Esophagus muscularis mucosa (tissue), 4 donors: ENCODE measurements at regions not wholly inside any gene's neighbourhood (a gene's known extent, or its start where the extent isn't known, plus 50 kb on each side); places are given as distances from the start of the nearest gene placed in this dataset.
"Not testable (repeated sequence)": the region's sequence is repeated elsewhere in the genome, so short reads cannot be mapped to it uniquely, and the experiment has no call there.

Experiments used
- EP300 ChIP-seq: sonication (generic); formaldehyde crosslinking; IDR thresholded peaks from one replicate; pipeline ENCODE4 v1.6.1; 2017; ENCODE audit warnings: antibody characterized with exemption
- POLR2A ChIP-seq: fragments of 450-650 bp; IDR thresholded peaks from one replicate; pipeline ENCODE4 v1.6.1; 2017; ENCODE audit warnings: antibody characterized with exemption, moderate library complexity, mild to moderate bottlenecking, low read depth
- POLR2AphosphoS5 ChIP-seq, 2 donors: sonication (generic); formaldehyde crosslinking; IDR thresholded peaks; one replicate each; pipeline ENCODE4 v1.6.1; 2017; ENCODE audit warnings: antibody characterized with exemption in 2 of 2
- TF ChIP-seq, protein P1 (sequence below), 3 experiments: fragments of 200-600 bp in 2 of 3; fragments of 450-650 bp in 1 of 3; sonication (generic) in 2 of 3; IDR thresholded peaks; one replicate each; pipeline ENCODE4 v1.5.1; 2017 to 2019; ENCODE audit warnings: antibody characterized with exemption in 3 of 3, mild to moderate bottlenecking in 2 of 3, moderate library complexity in 1 of 3

DNA sequence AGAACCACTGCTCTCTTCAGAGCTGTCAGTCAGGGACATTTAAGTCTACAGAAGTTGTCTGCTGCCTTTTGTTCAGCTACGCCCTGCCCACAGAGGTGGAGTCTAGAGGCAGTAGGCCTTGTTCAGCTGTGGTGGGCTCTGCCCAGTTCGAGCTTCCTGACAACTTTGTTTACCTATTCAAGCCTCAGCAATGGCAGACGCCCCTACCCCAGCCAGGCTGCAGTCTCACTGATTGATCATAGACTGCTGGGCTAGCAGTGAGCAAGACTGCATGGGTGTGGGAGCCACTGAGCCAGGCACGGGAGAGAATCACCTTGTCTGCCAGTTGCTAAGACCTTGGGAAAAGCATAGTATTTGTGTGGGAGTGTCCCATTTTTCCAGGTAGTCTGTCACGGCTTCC is 580.3 kb downstream of the SLCO4C1 start:
- not testable (repeated sequence) for TF ChIP-seq POLR2A; EP300; POLR2AphosphoS5 (IDR thresholded peaks at IDR 0.05)
- TF ChIP-seq, protein P1, sequence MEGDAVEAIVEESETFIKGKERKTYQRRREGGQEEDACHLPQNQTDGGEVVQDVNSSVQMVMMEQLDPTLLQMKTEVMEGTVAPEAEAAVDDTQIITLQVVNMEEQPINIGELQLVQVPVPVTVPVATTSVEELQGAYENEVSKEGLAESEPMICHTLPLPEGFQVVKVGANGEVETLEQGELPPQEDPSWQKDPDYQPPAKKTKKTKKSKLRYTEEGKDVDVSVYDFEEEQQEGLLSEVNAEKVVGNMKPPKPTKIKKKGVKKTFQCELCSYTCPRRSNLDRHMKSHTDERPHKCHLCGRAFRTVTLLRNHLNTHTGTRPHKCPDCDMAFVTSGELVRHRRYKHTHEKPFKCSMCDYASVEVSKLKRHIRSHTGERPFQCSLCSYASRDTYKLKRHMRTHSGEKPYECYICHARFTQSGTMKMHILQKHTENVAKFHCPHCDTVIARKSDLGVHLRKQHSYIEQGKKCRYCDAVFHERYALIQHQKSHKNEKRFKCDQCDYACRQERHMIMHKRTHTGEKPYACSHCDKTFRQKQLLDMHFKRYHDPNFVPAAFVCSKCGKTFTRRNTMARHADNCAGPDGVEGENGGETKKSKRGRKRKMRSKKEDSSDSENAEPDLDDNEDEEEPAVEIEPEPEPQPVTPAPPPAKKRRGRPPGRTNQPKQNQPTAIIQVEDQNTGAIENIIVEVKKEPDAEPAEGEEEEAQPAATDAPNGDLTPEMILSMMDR (IDR thresholded peaks at IDR 0.05): not testable (repeated sequence)
